A673 (cell line): ENCODE measurements at regions not wholly inside any gene's neighbourhood (a gene's known extent, or its start where the extent isn't known, plus 50 kb on each side); places are given as distances from the start of the nearest gene placed in this dataset.

Experiments used
- CTCF ChIP-seq: fragments of 300-800, 200-600 bp; sonication (generic); conservative IDR thresholded peaks from 2 replicates; pipeline ENCODE4 v1.5.1; 2017; ENCODE audit warnings: low read depth, mild to moderate bottlenecking, antibody characterized with exemption, low read length, moderate library complexity, mixed read lengths
- EZH2 ChIP-seq: fragments of 200-600 bp; sonication (generic); IDR thresholded peaks from 2 replicates; pipeline ENCODE4 v1.6.1; 2017; ENCODE audit warnings: borderline replicate concordance, low read depth, mild to moderate bottlenecking, mixed read lengths, antibody characterized with exemption, low read length; ENCODE audit not compliant: poor library complexity, severe bottlenecking

GRCh38 chr15:26453914-26454313 is 319.0 kb downstream of the GABRB3 start:
- TF ChIP-seq CTCF (no peak), EZH2 (no peak)
